CMK (cell line): ENCODE measurements at regions not wholly inside any gene's neighbourhood (a gene's known extent, or its start where the extent isn't known, plus 50 kb on each side); places are given as distances from the start of the nearest gene placed in this dataset.
"Not testable (repeated sequence)": the region's sequence is repeated elsewhere in the genome, so short reads cannot be mapped to it uniquely, and the experiment has no call there.

Source experiments
- DNase-seq: peaks from one replicate; pipeline ENCODE4 v3.0.0-alpha.2; 2010; ENCODE audit warnings: low read depth

- DNase-seq: no peak
Measured at GRCh38 chr5:8811581-8811980, 734.3 kb downstream of the SEMA5A start.

DNA sequence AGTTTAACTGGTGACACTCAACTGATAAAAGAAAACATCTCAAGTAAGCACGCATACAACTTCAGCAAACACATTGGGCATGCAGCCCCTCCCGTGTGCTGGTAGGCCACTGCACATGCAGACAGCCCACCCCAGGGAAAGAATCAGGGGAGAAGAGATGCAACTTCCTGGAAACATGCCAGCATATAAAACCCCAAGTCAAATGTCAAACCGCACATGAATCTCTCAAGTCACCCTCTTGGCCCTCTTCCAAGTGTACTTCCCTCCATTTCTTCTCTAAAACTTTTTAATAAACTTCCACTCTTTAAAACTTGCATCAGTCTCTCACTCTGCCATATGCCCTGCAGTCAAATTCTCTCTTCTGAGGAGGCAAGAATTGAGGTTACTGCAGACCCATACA, 732.7 kb downstream of the SEMA5A start:
- DNase-seq: no peak

DNA sequence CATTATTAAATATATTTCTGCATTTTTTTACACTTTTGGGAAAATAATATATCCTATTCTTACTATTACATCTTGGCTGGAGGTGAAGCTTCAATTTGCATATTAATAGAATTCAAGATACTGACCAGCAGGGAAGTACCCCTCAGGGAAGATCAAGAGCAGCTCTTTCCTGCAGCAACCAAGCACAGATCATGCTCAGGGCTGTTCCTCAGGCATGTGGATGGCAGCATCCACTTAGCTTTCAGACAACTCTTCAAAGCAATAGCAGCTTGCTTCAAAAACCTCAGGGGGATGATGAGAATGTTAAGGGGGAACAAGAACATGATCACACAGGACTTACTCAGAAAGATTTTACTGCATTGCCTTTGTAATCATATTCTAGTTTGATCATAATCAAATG, 731.8 kb downstream of the SEMA5A start:
- no peak for DNase-seq

GRCh38 chr5:8824371-8824770, 721.5 kb downstream of the SEMA5A start:
- DNase-seq: no peak

DNA sequence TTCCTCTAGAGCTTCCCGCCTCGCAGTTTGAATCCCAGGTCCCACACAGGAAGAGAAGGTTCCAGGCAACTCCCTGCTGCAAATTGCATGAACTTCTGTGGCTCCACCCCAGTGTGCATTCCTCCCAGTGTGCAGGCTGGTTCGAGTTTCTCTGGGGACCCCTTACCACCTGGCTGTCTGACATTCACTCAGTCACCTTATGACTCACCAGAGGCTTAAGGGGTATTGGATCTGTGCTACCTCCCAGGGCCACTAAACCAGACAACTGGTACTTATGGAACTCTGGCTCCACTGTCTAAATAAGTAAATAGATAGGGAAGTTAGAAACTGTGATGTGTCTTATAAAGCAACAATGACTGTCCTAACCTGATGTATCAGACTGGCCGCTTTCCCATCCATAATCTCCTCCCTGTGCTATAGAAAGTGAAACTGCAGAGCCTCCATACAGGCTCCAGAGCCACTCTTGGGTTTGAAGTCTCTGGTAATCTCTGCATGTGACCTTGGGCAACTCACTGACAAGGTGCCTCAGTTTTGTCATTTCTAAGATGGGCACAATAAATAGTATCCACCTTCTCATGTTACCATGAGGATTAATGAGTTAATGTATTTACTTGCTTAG, 720.6 kb downstream of the SEMA5A start:
- no peak for DNase-seq

DNA sequence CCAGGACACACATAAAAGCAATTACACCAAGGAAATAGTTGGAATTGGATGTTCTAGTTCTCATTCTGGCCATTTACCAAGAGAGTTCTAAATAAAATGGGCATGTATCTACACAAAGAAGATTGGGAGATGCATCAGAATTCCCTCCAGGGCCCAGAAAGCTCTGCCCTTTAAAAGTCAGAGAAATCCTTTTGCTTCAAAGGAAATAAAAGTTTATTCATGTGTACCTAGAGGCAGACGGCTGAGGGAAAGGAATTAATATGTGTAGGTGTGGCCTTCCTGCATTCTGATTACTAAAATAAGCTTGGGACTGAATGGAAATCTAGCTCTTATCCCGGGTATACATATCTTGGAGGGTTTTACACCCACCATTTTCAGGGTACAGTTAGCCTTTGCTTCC, 719.4 kb downstream of the SEMA5A start:
- DNase-seq: no peak

DNA sequence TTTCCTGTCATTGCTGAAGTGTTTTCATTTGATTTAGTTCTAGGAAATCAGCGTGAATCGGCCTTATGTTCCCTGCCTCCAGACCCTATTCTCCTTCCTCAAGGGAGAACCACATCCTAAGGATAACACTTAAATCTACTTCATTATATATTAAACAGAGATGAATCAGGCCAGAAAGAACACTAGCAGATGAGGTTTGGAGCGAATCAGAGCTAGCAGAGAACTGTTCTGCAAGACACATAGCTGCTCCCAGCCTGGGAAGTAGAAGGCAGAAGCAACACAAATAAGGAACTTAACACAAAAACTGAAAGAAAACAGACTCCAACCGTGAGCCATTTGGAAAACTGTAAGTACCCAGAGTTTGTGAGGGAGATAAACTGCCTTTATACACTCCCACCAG, 718.2 kb downstream of the SEMA5A start:
- no peak for DNase-seq

GRCh38 chr5:8828596-8829322, 717.1 kb downstream of the SEMA5A start:
- no peak for DNase-seq

DNA sequence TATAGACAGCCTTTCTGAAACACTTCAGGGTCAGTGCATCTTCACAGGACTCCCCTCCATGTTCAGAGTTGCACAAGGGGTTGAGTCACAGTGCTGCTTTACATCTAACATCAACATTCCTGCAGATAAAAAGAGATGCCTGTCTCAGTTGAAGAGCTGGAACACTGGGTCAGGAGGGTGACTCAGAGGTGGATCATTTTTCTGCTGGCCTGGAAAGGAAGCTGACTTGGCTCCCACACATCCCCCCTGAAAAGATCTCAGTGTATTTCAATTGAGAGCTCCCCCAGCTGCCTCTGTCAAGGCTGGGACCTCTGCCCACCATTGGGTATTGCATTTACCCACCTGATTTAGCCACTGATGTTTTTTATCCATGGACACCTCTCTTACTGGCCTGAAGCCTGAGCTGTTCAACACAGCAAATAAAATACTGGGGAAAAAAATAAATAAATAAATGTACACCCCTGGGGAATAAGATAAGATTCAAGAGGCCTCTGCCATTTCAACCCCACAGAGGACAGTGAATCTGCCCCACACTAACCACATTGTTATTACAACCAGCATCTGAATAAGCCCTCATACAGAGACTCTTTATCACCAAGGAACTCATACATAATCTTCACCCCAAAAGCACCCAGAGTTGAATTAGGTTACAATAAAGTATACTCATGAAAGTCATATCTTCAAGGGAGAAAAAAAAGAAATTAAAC, 716.4 kb downstream of the SEMA5A start:
- no peak for DNase-seq

- no peak for DNase-seq
Measured at GRCh38 chr5:8831251-8831650, 714.6 kb downstream of the SEMA5A start.

GRCh38 chr5:8831854-8832253, 714.0 kb downstream of the SEMA5A start:
- no peak for DNase-seq

DNA sequence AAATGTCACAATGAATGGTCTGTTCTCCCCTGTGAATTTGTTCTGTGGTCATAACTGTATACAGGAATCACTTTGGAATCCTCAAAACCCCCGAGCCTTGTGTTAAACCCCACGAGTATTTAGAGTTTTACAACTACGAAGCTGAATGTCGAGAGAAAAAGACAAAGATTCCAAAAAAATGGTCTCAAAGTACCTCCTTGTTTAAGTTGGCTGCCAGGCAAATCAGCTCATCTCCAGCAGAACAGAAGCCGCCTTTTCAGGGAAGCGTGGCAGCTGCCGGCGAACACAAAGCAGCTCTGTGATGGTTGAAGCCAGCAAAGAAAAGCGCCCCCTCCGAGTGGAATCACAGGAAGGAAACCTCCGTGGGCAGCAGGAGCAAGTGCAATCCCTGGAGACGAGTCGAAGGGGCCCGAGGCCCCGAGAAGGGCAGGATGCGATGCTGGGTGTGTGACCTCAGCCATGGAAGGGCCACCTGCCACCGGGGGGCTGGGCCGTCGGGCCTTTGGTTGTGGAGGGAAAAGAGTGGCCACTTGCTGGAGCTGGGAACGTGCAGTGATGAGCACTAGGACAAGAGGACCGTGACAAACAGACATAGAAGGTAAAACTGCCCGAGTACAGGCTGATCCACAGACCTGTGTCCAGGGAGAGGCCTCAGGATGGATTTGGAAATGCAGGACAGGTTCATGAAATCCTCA, 706.4 kb downstream of the SEMA5A start:
- no peak for DNase-seq

DNA sequence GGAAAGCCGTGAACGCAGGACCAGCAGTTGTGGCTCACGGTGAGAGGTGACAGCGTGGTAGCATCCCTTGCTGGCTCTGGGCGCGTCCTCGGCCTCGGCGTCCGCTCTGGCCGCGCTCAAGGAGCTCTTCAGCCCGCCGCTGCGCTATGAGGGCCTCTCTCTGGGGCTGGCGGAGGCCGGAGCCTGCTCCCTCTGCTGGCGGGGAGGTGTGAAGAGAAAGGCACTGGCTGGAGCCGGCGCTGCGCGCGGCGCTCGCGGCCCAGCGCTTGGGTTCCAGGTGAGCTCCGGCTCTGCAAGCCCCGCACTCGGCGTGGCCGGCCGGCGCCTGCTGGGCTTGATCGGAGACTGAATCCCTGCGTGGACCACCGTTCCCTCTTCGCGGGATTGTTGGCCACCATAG, 705.6 kb downstream of the SEMA5A start:
- DNase-seq: no peak

GRCh38 chr5:8840746-8841145, 705.1 kb downstream of the SEMA5A start:
- not testable (repeated sequence) for DNase-seq

DNA sequence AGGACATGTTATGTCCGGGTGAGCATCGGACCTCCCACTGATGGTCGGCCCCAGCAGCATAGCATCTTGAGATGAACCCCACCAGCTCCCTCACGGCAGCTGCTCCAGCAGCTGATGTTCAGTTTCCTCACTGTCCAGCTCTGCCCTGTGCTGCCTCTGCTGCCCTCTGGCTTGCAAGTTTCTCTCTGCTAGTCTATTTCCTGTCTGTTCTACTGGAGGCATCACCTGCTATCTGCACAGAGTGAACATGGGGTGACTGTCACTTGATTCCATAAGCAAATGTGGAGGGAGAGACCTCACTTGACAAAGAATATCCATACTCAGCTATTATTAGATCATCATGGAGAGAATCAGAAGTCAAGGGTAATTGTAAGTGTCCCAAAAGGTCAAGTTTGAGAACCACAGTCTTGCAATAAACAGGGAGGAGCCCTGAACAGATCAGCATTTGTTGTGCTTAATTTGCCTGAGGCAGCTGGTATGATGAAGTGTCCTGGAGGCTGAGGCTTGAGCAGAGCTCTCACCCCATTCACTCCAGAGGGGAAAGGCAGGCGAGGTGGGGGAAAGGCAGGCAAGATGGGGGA, 702.8 kb downstream of the SEMA5A start:
- DNase-seq: no peak

- no peak for DNase-seq
Measured at GRCh38 chr5:8843771-8844170, 702.1 kb downstream of the SEMA5A start.

DNA sequence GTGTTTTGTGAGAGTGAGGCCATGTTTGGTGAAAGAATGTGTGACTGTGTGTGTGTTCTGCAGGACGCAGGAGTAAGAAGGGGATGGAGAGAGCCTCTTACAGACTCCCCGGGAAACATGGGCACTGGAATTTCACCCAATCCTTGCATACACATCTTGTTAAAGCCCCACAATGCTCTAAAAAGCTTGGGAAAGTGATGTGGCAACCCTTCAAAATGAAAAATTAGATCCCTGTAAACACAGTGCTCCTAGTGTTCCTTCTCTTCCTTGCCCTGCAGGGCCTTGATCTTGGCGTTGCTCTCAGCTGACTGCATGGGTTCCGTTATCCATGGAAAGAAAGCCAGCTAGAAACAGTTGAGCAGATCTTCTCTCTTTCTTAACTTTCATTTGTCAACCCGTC, 701.7 kb downstream of the SEMA5A start:
- no peak for DNase-seq

- DNase-seq: no peak
Measured at GRCh38 chr5:8844847-8845246, 701.0 kb downstream of the SEMA5A start.

- no peak for DNase-seq
Measured at GRCh38 chr5:8845296-8845695, 700.6 kb downstream of the SEMA5A start.

DNA sequence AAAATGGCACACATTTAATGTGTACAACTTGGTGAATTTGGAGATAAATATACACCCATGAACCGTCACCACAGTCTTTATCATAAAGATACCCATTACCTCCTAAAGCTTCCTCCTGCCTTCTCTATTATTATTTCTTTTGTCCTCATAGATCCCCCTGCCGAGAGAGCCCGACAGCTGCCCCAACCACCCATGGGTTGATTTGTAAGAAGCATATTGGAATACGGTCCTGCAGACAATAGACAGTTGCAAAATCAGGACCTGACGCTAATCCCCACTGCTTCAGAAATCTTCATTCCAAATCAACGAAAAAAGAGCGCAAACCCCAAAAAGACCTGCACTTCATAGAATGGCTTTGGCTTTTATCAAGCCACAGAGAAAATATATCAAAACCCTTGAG, 697.5 kb downstream of the SEMA5A start:
- DNase-seq: no peak

- no peak for DNase-seq
Measured at GRCh38 chr5:8848997-8849594, 696.8 kb downstream of the SEMA5A start.

DNA sequence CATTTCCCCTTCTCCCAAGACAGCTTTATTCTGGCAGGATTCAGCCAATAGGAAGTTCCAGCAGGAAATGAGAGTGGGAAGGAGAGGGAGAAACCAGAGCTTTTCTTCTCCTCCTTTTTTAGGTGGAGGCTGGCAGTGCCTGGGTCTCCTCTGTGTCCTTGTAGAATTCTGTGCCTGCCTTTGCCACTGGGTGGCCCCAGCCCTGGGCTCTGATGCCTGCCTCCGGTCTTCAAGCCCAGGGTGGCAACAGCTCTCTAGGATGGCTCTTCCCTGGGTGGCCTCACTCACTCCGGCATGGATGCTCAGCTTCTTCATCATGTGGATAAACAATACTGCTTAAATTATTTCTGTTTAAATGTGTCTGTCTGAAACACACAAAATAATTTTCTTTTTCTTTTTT, 694.8 kb downstream of the SEMA5A start:
- no peak for DNase-seq
